Effector memory CD8-positive, alpha-beta T cell (primary cell): ENCODE measurements at regions not wholly inside any gene's neighbourhood (a gene's known extent, or its start where the extent isn't known, plus 50 kb on each side); places are given as distances from the start of the nearest gene placed in this dataset.

Experiments used
- ATAC-seq: fragments of 150-1000 bp; cut with Tn5 transposase; replicated peaks from 2 replicates; pipeline ENCODE4 v1.10.0; 2021; ENCODE audit warnings: mild to moderate bottlenecking, moderate library complexity
- DNase-seq, 3 experiments: peaks; one replicate each; pipeline ENCODE4 v3.0.0; 2021
- H3K27ac Mint-ChIP-seq, 2 donors: one replicate each; pipeline ENCODE4 v1.8.0; 2022; ENCODE audit warnings: mild to moderate bottlenecking in 2 of 2, mixed read lengths in 2 of 2, moderate library complexity in 2 of 2
- H3K27me3 Mint-ChIP-seq, 2 donors: one replicate each; pipeline ENCODE4 v1.8.0; 2022; ENCODE audit warnings: mixed read lengths in 2 of 2
- H3K36me3 Mint-ChIP-seq: one replicate; pipeline ENCODE4 v1.8.0; 2022; ENCODE audit warnings: mild to moderate bottlenecking, moderate library complexity, mixed read lengths; ENCODE audit not compliant: insufficient read depth
- H3K4me1 Mint-ChIP-seq, 2 donors: one replicate each; pipeline ENCODE4 v1.8.0; 2022; ENCODE audit warnings: low read depth in 2 of 2, mixed read lengths in 2 of 2
- H3K4me3 Mint-ChIP-seq, 2 donors: one replicate each; pipeline ENCODE4 v1.8.0; 2022; ENCODE audit warnings: mild to moderate bottlenecking in 2 of 2, mixed read lengths in 2 of 2, moderate library complexity in 2 of 2
- H3K9me3 Mint-ChIP-seq, 2 donors: one replicate each; pipeline ENCODE4 v1.8.0; 2022; ENCODE audit warnings: mixed read lengths in 2 of 2

DNA sequence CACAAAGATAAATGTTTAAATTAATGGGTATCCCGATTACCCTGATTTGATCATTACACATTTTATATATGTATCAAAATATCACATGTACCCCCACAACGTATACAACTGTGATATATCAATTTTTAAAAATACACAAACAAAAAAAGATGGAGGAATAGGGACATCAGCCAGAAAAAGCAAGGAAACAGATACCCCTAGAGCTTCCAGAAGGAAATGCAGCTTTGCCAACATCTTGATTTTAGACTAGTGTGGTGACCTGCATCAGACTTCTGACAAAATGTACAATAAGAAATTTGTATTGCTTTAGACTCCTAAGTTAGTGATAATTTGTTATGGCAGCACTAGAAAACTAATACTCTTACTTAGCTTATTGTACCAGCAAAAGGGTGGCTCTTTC is 483.8 kb downstream of the TUSC7 start:
- ATAC-seq (no peak), DNase-seq (no peak)
- Mint-ChIP-seq H3K27me3 (no peaks in the 10 kb centered on the region), H3K4me1 (no peaks in the 10 kb centered on the region), H3K36me3 (no peaks in the 10 kb centered on the region), H3K27ac (no peak overlapping the region), H3K4me3 (no peak overlapping the region), H3K9me3 (peaks cover 0 to 6% of the 10 kb centered on the region in 2 donors)

DNA sequence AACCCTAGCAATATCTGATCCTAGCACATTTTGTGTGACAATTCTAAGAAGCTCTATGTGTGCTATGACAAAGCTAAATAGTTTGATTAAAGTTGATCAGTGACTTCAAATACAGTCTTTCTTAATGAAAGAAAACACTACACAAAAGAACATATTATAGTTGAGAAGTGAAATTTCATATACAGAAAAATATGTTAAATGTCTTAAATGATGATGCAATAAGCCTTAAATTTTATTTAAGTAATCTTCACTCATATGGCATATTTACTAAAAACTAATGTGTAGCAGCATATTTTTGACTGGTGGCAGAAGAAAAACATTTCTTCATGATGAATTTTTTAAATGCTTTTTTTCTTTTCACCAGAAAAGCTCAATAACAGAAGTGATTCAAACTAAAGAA is 485.5 kb downstream of the TUSC7 start:
- Mint-ChIP-seq H3K9me3 (peaks cover 4 to 18% of the 10 kb centered on the region in 2 donors), H3K36me3 (no peaks in the 10 kb centered on the region), H3K4me1 (no peaks in the 10 kb centered on the region), H3K4me3 (no peak overlapping the region), H3K27ac (no peak overlapping the region), H3K27me3 (no peaks in the 10 kb centered on the region)
- ATAC-seq, result no peak
- DNase-seq, result no peak

- Mint-ChIP-seq H3K27me3 (no peaks in the 10 kb centered on the region), H3K4me1 (no peaks in the 10 kb centered on the region), H3K27ac (no peak overlapping the region), H3K36me3 (no peaks in the 10 kb centered on the region), H3K9me3 (peaks cover 8 to 16% of the 10 kb centered on the region in 2 donors), H3K4me3 (no peak overlapping the region)
- no peak for DNase-seq
- no peak for ATAC-seq
Observed at GRCh38 chr3:117200962-117201361, 491.4 kb downstream of the TUSC7 start.

DNA sequence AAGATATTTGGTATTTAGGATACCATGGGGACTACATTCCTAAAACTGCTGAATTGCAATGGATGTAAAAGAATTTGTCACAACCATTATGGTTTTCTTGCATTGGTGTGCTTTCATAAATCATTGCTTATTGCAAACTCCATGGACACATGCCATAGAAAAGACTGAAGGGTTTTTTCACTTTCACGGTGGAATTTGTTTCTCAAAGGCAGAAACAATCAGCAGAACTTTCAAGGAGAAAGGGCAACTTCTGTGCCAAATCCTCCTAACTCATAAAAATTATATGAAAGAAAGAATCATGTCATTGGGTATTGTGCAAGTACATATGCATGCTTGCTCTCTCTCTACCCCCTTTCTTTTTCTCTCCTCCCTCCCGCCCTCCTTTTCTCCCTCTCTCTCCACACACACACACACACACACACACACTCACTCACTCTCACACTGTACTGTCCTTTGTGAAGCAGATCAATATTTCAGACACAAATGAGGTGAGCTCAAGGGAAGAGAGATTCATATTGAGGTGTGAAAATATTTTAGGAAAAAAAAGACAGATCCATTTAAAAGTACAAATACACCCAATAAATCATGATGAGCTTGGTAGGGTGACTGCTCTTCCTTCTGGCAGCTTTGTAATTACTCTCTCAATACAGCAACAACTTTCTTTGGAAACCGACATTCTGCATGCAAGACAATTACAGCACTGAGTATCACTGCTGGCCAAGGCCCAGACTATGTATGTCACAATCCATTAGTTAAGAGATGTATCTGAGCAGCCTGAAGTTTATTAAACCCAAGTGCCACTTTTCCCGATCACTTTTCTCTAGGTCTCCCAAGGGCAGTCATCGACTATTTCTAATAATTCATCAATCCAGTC is 492.6 kb downstream of the TUSC7 start:
- no peaks in the 10 kb centered on the region for H3K27me3 Mint-ChIP-seq

DNA sequence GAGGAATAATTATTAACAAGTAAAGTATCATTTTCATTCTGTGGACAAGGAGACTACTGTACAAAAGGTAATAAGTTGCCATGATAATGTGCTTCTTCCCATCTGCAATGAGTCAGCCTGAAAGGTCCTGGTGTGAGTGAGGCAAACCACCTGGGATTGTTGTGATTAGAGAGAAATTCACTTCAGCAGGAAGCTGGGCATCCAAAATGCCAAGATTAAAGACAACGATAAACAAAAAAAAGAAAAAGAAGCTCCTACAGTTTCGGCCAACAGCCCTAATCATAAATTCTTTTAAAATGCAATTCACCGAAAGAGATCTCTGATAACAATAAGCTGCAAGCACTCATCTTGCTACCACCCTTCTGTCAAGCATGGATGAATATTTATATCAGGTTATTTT is 507.8 kb downstream of the TUSC7 start:
- Mint-ChIP-seq H3K27ac (no peak overlapping the region), H3K9me3 (peaks cover 7 to 12% of the 10 kb centered on the region in 2 donors), H3K4me1 (no peaks in the 10 kb centered on the region), H3K4me3 (no peak overlapping the region), H3K36me3 (no peaks in the 10 kb centered on the region), H3K27me3 (no peaks in the 10 kb centered on the region)
- DNase-seq (no peak), ATAC-seq (no peak)

More for the DNA sequence above, 492.6 kb downstream of the TUSC7 start:
- DNase-seq (no peak), ATAC-seq (no peak)
- Mint-ChIP-seq H3K9me3 (peaks cover 11 to 16% of the 10 kb centered on the region in 2 donors), H3K4me3 (no peak overlapping the region), H3K36me3 (no peaks in the 10 kb centered on the region), H3K27ac (no peak overlapping the region), H3K4me1 (no peaks in the 10 kb centered on the region)

GRCh38 chr3:117217760-117218316 is 508.3 kb downstream of the TUSC7 start:
- ATAC-seq, result no peak
- DNase-seq, result no peak
- Mint-ChIP-seq H3K4me1 (no peaks in the 10 kb centered on the region), H3K9me3 (peaks cover 2 to 10% of the 10 kb centered on the region in 2 donors), H3K27me3 (no peaks in the 10 kb centered on the region), H3K4me3 (no peak overlapping the region), H3K27ac (no peak overlapping the region), H3K36me3 (no peaks in the 10 kb centered on the region)

GRCh38 chr3:117218641-117219048 is 509.1 kb downstream of the TUSC7 start:
- peaks cover 0 to 10% of the 10 kb centered on the region in 2 donors for H3K9me3 Mint-ChIP-seq
- no peak for DNase-seq
- no peaks in the 10 kb centered on the region for H3K27me3 Mint-ChIP-seq
- no peaks in the 10 kb centered on the region for H3K4me1 Mint-ChIP-seq
- no peak for ATAC-seq
- H3K4me3 Mint-ChIP-seq, result no peak overlapping the region
- H3K27ac Mint-ChIP-seq, result no peak overlapping the region
- no peaks in the 10 kb centered on the region for H3K36me3 Mint-ChIP-seq

DNA sequence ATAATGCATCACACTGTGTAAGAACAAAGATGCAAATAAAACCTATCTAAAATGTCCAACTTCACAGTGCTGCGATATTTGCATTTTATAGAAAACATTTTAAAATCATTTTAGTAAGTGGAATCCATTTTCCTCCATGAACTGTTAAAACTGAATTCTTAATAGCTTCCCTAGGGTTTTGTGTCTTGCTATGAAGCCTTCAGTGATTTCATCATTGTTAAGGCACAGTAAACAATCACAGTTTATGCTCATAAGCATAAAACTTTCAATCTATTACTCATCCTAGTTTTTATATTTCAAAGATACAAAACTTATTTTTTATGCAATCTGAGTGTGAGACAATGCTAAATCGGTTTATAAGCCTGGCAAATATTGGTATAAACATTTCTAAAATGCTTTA is 509.7 kb downstream of the TUSC7 start:
- Mint-ChIP-seq H3K36me3 (no peaks in the 10 kb centered on the region), H3K27me3 (no peaks in the 10 kb centered on the region), H3K4me3 (no peak overlapping the region), H3K27ac (no peak overlapping the region), H3K4me1 (no peaks in the 10 kb centered on the region), H3K9me3 (peaks cover 0 to 7% of the 10 kb centered on the region in 2 donors)
- DNase-seq (no peak), ATAC-seq (no peak)

DNA sequence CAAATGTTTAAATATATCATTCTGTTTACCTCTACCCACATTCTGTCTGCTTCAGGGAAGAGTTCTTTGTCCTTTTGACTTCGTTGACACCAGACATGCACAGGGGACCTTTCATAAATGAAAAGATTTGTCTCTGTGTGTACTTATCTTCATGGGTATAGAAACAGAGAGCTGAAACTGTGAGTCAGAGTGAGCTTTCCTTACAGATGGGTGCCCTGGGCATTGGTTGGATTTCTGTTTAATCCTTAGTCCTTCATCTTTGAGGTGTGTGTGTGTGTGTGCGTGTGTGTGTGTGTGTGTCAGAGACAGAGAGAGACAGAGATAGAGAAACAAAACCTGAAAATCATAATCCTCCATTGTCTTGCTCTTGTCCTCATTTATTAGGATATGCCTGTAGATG is 517.4 kb downstream of the TUSC7 start:
- H3K4me1 Mint-ChIP-seq, result no peaks in the 10 kb centered on the region
- DNase-seq (no peak), ATAC-seq (no peak)
- H3K36me3 Mint-ChIP-seq, result no peaks in the 10 kb centered on the region
- peaks cover 8 to 9% of the 10 kb centered on the region in 2 donors for H3K9me3 Mint-ChIP-seq
- no peaks in the 10 kb centered on the region for H3K27me3 Mint-ChIP-seq
- no peak overlapping the region for H3K27ac Mint-ChIP-seq
- no peak overlapping the region for H3K4me3 Mint-ChIP-seq

GRCh38 chr3:117228466-117228865 is 518.9 kb downstream of the TUSC7 start:
- no peaks in the 10 kb centered on the region for H3K27me3 Mint-ChIP-seq
- H3K36me3 Mint-ChIP-seq, result no peaks in the 10 kb centered on the region
- no peak for DNase-seq
- H3K9me3 Mint-ChIP-seq, result peaks cover 9 to 10% of the 10 kb centered on the region in 2 donors
- no peaks in the 10 kb centered on the region for H3K4me1 Mint-ChIP-seq
- no peak overlapping the region for H3K27ac Mint-ChIP-seq
- no peak overlapping the region for H3K4me3 Mint-ChIP-seq
- ATAC-seq, result no peak

- H3K4me3 Mint-ChIP-seq, result no peak overlapping the region
- no peak overlapping the region for H3K27ac Mint-ChIP-seq
- peaks cover 9 to 14% of the 10 kb centered on the region in 2 donors for H3K9me3 Mint-ChIP-seq
- H3K36me3 Mint-ChIP-seq, result no peaks in the 10 kb centered on the region
- no peaks in the 10 kb centered on the region for H3K4me1 Mint-ChIP-seq
- ATAC-seq (no peak), DNase-seq (no peak)
- H3K27me3 Mint-ChIP-seq, result no peaks in the 10 kb centered on the region
Observed at GRCh38 chr3:117230924-117231323, 521.3 kb downstream of the TUSC7 start.

DNA sequence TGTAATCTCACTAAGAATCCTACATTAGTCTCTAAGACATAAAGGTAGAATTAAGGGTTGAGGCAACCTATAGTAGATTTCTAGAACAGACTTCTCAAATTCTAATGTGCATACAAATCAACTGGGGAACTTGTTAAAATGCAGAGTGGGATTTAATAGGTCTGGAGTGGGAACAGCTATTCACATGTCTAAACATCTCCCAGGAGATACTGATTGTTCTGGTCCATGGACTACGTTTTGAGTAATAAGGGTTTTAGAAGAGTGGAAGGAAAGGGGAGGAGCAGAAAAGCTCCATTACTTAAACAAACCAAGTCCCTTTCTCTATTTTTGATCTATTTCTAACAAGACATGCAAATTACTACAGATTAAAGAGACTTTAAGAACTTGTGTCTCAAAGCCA is 524.8 kb downstream of the TUSC7 start:
- Mint-ChIP-seq H3K9me3 (peaks cover 0 to 7% of the 10 kb centered on the region in 2 donors), H3K27me3 (no peaks in the 10 kb centered on the region), H3K4me1 (no peaks in the 10 kb centered on the region), H3K4me3 (no peak overlapping the region), H3K36me3 (no peaks in the 10 kb centered on the region), H3K27ac (no peak overlapping the region)
- DNase-seq (no peak), ATAC-seq (no peak)

- Mint-ChIP-seq H3K4me1 (no peaks in the 10 kb centered on the region), H3K4me3 (no peak overlapping the region), H3K9me3 (peaks cover 0 to 6% of the 10 kb centered on the region in 2 donors), H3K27ac (no peak overlapping the region), H3K36me3 (no peaks in the 10 kb centered on the region), H3K27me3 (no peaks in the 10 kb centered on the region)
- no peak for DNase-seq
- no peak for ATAC-seq
Observed at GRCh38 chr3:117235304-117235703, 525.7 kb downstream of the TUSC7 start.

DNA sequence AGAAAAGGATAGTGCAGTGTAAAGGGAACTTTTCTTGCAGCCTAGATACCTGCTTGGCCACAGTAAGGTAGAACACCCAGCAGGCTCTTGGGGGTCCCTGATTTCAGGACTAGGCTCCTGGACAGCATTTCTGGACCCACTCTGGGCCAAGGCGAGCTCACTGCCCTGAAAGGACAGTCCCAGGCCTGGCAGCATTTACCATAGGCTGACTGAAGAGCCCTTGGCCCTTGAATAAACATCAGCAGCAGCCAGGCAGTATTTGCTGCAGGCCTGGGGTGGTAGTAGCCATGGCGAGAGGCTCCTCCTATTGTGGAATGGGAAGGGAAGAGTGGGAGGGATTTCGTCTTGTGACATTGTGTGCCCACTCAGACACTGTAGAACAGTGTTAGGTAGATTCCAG is 529.2 kb downstream of the TUSC7 start:
- Mint-ChIP-seq H3K27ac (no peak overlapping the region), H3K36me3 (no peaks in the 10 kb centered on the region), H3K27me3 (no peaks in the 10 kb centered on the region), H3K4me1 (no peaks in the 10 kb centered on the region), H3K9me3 (peaks cover 0 to 3% of the 10 kb centered on the region in 2 donors), H3K4me3 (no peak overlapping the region)
- no peak for DNase-seq
- no peak for ATAC-seq
